Endothelial cell of umbilical vein (primary cell): ENCODE measurements at regions not wholly inside any gene's neighbourhood (a gene's known extent, or its start where the extent isn't known, plus 50 kb on each side); places are given as distances from the start of the nearest gene placed in this dataset.

Experiments used
- BruUV-seq: library from RNA; stranded (reverse); fragments of 400-500 nt; replicated peaks from 2 replicates; lab custom pipeline; 2021; lab: Mats Ljungman, UMichigan
- CTCF ChIA-PET: fragments of 300-600, 350-600 bp; sonication (Branson Sonifier 250); formaldehyde crosslinking; loops from one replicate; lab custom pipeline; 2021; ENCODE audit warnings: antibody characterized with exemption, inconsistent platforms; lab: Charles Lee
- POLR2A ChIA-PET: fragments of 300-600, 350-600 bp; sonication (Branson Sonifier 250); formaldehyde crosslinking; loops from one replicate; lab custom pipeline; 2021; ENCODE audit warnings: antibody characterized with exemption, inconsistent platforms; lab: Charles Lee
- DNase-seq: peaks from one replicate; pipeline ENCODE4 v3.0.0-alpha.2; 2011; ENCODE audit warnings: low read depth, low spot score
- FAIRE-seq: peaks from 2 replicates; lab custom pipeline; 2011; peaks lifted over from hg19 to GRCh38; lab: Jason Lieb, UNC
- H2AFZ ChIP-seq: 2 replicates; pipeline ENCODE4 v1.6.0; 2012; ENCODE audit warnings: low read depth, low read length, control low read depth, inconsistent platforms
- H3K27ac ChIP-seq: 2 replicates; pipeline ENCODE4 v1.5.1; 2011; ENCODE audit warnings: low read depth, mild to moderate bottlenecking, control low read depth, low read length, moderate library complexity; ENCODE audit not compliant: insufficient read depth
- H3K27me3 ChIP-seq, 2 experiments: 2 replicates each; pipeline versions ENCODE4 v1.6.0 to v1.6.1; 2011; ENCODE audit warnings: low read length in 2 of 2, mixed read lengths in 1 of 2; ENCODE audit not compliant: control insufficient read depth in 2 of 2, insufficient read depth in 2 of 2
- H3K36me3 ChIP-seq, 2 experiments: 2 replicates in 1 of 2; 3 replicates in 1 of 2; pipeline ENCODE4 v1.5.1; 2011; ENCODE audit warnings: low read length in 2 of 2, mild to moderate bottlenecking in 1 of 2, moderate library complexity in 1 of 2; ENCODE audit not compliant: control insufficient read depth in 2 of 2, insufficient read depth in 2 of 2; ENCODE audit errors: extremely low read depth in 1 of 2
- H3K4me1 ChIP-seq: 3 replicates; pipeline ENCODE4 v1.5.1; 2011; ENCODE audit warnings: mild to moderate bottlenecking, low read length; ENCODE audit not compliant: control insufficient read depth, insufficient read depth; ENCODE audit errors: extremely low read depth
- H3K4me2 ChIP-seq: 2 replicates; pipeline ENCODE4 v1.6.1; 2011; ENCODE audit warnings: low read length, control low read depth, mixed read lengths; ENCODE audit not compliant: insufficient read depth
- H3K4me3 ChIP-seq, 3 experiments: fragments of 200-600 bp in 1 of 3; sonication (generic), shearing (Covaris generic) in 1 of 3; replicated peaks in 1 of 3; 2 replicates each; pipeline ENCODE4 v1.5.1; 2011 to 2016; ENCODE audit warnings: control low read depth in 3 of 3, low read length in 3 of 3, mild to moderate bottlenecking in 2 of 3, inconsistent platforms in 1 of 3, low read depth in 1 of 3, moderate library complexity in 1 of 3; ENCODE audit not compliant: insufficient read depth in 1 of 3
- H3K79me2 ChIP-seq: 2 replicates; pipeline ENCODE4 v1.6.0; 2012; ENCODE audit warnings: low read length, inconsistent platforms; ENCODE audit not compliant: control insufficient read depth, insufficient read depth
- H3K9ac ChIP-seq: replicated peaks from 2 replicates; pipeline ENCODE3; 2011; ENCODE audit warnings: low read length, control low read depth; ENCODE audit not compliant: insufficient read depth; ENCODE audit errors: extremely low read depth
- H3K9me1 ChIP-seq: replicated peaks from 3 replicates; pipeline ENCODE4 v1.6.0; 2011; ENCODE audit warnings: mild to moderate bottlenecking, low read length; ENCODE audit not compliant: control insufficient read depth, insufficient read depth; ENCODE audit errors: extremely low read depth
- H3K9me3 ChIP-seq: replicated peaks from 2 replicates; pipeline ENCODE4 v1.5.1; 2012; ENCODE audit warnings: low read length, inconsistent platforms; ENCODE audit not compliant: control insufficient read depth, insufficient read depth
- H4K20me1 ChIP-seq: replicated peaks from 2 replicates; pipeline ENCODE3; 2011; ENCODE audit warnings: mild to moderate bottlenecking, low read length; ENCODE audit not compliant: control insufficient read depth, insufficient read depth; ENCODE audit errors: extremely low read depth
- FOS ChIP-seq: IDR thresholded peaks from 2 replicates; pipeline ENCODE4 v1.6.1; 2011; ENCODE audit warnings: mild to moderate bottlenecking, low read length, moderate library complexity, borderline replicate concordance; ENCODE audit not compliant: insufficient read depth
- GATA2 ChIP-seq: IDR thresholded peaks from 2 replicates; pipeline ENCODE4 v1.7.0; 2011; ENCODE audit warnings: low read depth, mild to moderate bottlenecking, moderate library complexity, mixed read lengths, low read length; ENCODE audit not compliant: insufficient read length, insufficient read depth
- JUN ChIP-seq: IDR thresholded peaks from 2 replicates; pipeline ENCODE4 v1.6.1; 2011; ENCODE audit warnings: borderline replicate concordance, low read depth; ENCODE audit not compliant: insufficient read length, insufficient read depth
- MYC ChIP-seq: IDR thresholded peaks from one replicate; pipeline ENCODE4 v1.6.1; 2011; ENCODE audit warnings: mild to moderate bottlenecking, low read depth, low read length
- POLR2A ChIP-seq: IDR thresholded peaks from 2 replicates; pipeline ENCODE4 v1.6.1; 2012; ENCODE audit warnings: low read depth, mild to moderate bottlenecking, control low read depth, low read length
- POLR2AphosphoS5 ChIP-seq: IDR thresholded peaks from 2 replicates; pipeline ENCODE4 v1.6.1; 2012; ENCODE audit warnings: low read depth, mild to moderate bottlenecking, control low read depth, low read length, moderate library complexity; ENCODE audit not compliant: insufficient read depth
- dilution Hi-C: fragments of 300-500 bp; cut with MboI; formaldehyde crosslinking; loops from one replicate; pipeline ENCODE4 v1.15.0; 2019; ENCODE audit warnings: low sequenced_read_pairs; ENCODE audit not compliant: extremely low pct_ligation_motif_present
- intact Hi-C: fragments of 100-400 bp; cut with micrococcal nuclease; formaldehyde crosslinking; loops from one replicate; pipeline ENCODE4 v1.10.0; 2022
- TF ChIP-seq, protein P1 (sequence below): IDR thresholded peaks from 2 replicates; pipeline ENCODE4 v1.6.1; 2011; ENCODE audit not compliant: insufficient read depth, insufficient read length
- TF ChIP-seq, protein P2 (sequence below), 2 donors: IDR thresholded peaks; 1 replicate in 1 of 2; 2 replicates in 1 of 2; pipeline ENCODE4 v1.5.1; 2011; ENCODE audit warnings: low read length in 2 of 2, mild to moderate bottlenecking in 2 of 2, moderate library complexity in 2 of 2, control low read depth in 1 of 2, inconsistent platforms in 1 of 2, low read depth in 1 of 2; ENCODE audit not compliant: insufficient read depth in 1 of 2; ENCODE audit errors: extremely low read depth in 1 of 2

DNA sequence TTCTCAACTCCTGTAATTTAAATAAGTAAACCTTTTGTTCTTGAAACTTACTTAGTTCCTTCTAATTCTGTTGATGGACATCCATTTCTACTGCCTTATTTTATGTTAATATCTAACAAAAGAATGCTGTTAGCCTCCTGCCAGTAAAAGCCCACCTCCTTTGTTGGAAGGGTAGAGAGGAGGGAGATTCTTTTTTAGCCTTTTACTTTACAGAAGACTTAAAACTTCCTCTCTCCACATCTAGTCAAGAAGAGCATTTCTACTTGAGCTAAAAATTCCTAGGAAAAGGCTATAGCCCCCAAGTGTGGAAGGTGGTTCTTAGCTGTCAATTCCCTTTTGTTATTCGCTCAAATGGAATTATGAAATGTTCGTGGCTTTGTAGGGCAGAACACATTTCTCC lies 118.7 kb downstream of the ZIC3 start:
- POLR2A ChIA-PET: no interaction called here
- Histone ChIP-seq H3K9ac (no peak overlapping the region), H3K9me1 (no peaks in the 10 kb centered on the region), H3K36me3 (no peaks in the 10 kb centered on the region), H3K4me2 (no peak overlapping the region), H3K27me3 (no peaks in the 10 kb centered on the region), H3K9me3 (no peaks in the 10 kb centered on the region), H3K4me1 (no peaks in the 10 kb centered on the region), H3K27ac (no peak overlapping the region), H4K20me1 (no peaks in the 10 kb centered on the region), H3K79me2 (no peaks in the 10 kb centered on the region), H2AFZ (no peak overlapping the region), H3K4me3 (no peak overlapping the region)
- TF ChIP-seq JUN: no peak
- TF ChIP-seq, protein P1, sequence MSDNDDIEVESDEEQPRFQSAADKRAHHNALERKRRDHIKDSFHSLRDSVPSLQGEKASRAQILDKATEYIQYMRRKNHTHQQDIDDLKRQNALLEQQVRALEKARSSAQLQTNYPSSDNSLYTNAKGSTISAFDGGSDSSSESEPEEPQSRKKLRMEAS: no peak
- TF ChIP-seq, protein P2, sequence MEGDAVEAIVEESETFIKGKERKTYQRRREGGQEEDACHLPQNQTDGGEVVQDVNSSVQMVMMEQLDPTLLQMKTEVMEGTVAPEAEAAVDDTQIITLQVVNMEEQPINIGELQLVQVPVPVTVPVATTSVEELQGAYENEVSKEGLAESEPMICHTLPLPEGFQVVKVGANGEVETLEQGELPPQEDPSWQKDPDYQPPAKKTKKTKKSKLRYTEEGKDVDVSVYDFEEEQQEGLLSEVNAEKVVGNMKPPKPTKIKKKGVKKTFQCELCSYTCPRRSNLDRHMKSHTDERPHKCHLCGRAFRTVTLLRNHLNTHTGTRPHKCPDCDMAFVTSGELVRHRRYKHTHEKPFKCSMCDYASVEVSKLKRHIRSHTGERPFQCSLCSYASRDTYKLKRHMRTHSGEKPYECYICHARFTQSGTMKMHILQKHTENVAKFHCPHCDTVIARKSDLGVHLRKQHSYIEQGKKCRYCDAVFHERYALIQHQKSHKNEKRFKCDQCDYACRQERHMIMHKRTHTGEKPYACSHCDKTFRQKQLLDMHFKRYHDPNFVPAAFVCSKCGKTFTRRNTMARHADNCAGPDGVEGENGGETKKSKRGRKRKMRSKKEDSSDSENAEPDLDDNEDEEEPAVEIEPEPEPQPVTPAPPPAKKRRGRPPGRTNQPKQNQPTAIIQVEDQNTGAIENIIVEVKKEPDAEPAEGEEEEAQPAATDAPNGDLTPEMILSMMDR (IDR thresholded peaks at IDR 0.05; ENCODE audit: extremely low read depth in 1 of 2, insufficient read depth in 1 of 2, low read depth in 1 of 2, low read length in 2 of 2): no peak
- TF ChIP-seq FOS: no peak
- no peak for TF ChIP-seq POLR2A
- no peak for TF ChIP-seq MYC
- no peak for TF ChIP-seq GATA2
- no peak for TF ChIP-seq POLR2AphosphoS5
- DNase-seq: no peak
- BruUV-seq: no TSS peak
- CTCF ChIA-PET: no interaction called here
- intact Hi-C loops: no loop called here
- no peak for FAIRE-seq
- dilution Hi-C loops: no loop called here
